Activated naive CD4-positive, alpha-beta T cell treated with anti-CD3 and anti-CD28 coated beads for 36 hours (primary cell): ENCODE measurements at regions not wholly inside any gene's neighbourhood (a gene's known extent, or its start where the extent isn't known, plus 50 kb on each side); places are given as distances from the start of the nearest gene placed in this dataset.

ENCODE experiments used
- CTCF ChIA-PET: fragments of 350-600 bp; sonication (Branson Sonifier 250); formaldehyde crosslinking; loops from one replicate; lab custom pipeline; 2021; ENCODE audit warnings: antibody characterized with exemption; lab: Charles Lee
- DNase-seq: peaks from one replicate; pipeline ENCODE4 v3.0.0-alpha.2; 2020
- H3K27ac Mint-ChIP-seq: one replicate; pipeline ENCODE4 v1.8.0; 2021; ENCODE audit warnings: mild to moderate bottlenecking, mixed read lengths
- H3K27me3 Mint-ChIP-seq: one replicate; pipeline ENCODE4 v1.8.0; 2021; ENCODE audit warnings: low read depth, mixed read lengths
- H3K36me3 Mint-ChIP-seq: one replicate; pipeline ENCODE4 v1.8.0; 2021; ENCODE audit warnings: low read depth, mixed read lengths
- H3K4me1 Mint-ChIP-seq: one replicate; pipeline ENCODE4 v1.8.0; 2021; ENCODE audit warnings: low read depth, mixed read lengths
- H3K4me3 Mint-ChIP-seq: one replicate; pipeline ENCODE4 v1.8.0; 2021; ENCODE audit warnings: mild to moderate bottlenecking, moderate library complexity, mixed read lengths
- H3K9me3 Mint-ChIP-seq: one replicate; pipeline ENCODE4 v1.8.0; 2021; ENCODE audit warnings: mixed read lengths
- intact Hi-C: fragments of 100-400 bp; cut with micrococcal nuclease; formaldehyde crosslinking; loops from one replicate; pipeline ENCODE4 v1.15.1; 2023

DNA sequence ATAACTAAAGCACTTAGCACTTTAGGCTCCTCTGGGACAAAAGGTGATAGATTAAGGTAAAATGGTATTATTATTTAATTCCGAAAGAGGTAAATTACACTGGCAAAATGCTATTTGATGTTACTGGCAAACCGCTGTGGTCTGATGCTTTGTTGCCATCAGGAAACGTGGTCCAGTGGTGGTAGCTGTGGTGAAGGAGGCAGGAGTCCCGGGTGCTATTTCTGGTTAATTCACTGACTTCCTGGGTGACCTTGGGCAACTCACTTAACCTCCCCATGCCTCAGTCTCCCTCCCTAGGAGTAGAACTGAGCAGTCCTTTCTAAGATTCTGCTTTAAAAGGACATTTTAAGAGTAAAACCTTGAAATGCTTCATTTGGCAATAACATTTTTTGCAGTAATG, 233.4 kb downstream of the ZPLD1 start:
- Mint-ChIP-seq H3K36me3 (no peaks in the 10 kb centered on the region), H3K4me1 (no peaks in the 10 kb centered on the region), H3K27me3 (peaks cover 13% of the 10 kb centered on the region), H3K9me3 (no peaks in the 10 kb centered on the region), H3K27ac (no peak overlapping the region), H3K4me3 (no peak overlapping the region)
- CTCF ChIA-PET: interaction anchor here (0.6 kb wide), 1 partner anchor 35 kb away, joined by 3 read pairs; no protein-coding TSS in a partner anchor
- intact Hi-C loops: no loop called here
- no peak for DNase-seq

- no peaks in the 10 kb centered on the region for H3K36me3 Mint-ChIP-seq
- intact Hi-C loops: no loop called here
- no peak overlapping the region for H3K4me3 Mint-ChIP-seq
- CTCF ChIA-PET: interaction anchor here (1.1 kb wide), 1 partner anchor 8 kb away, joined by 3 read pairs; no protein-coding TSS in a partner anchor
- peaks cover 4% of the 10 kb centered on the region for H3K4me1 Mint-ChIP-seq
- no peaks in the 10 kb centered on the region for H3K9me3 Mint-ChIP-seq
- peaks cover 18% of the 10 kb centered on the region for H3K27me3 Mint-ChIP-seq
- no peak overlapping the region for H3K27ac Mint-ChIP-seq
- DNase-seq: no peak
These were observed 236.2 kb downstream of the ZPLD1 start for GRCh38 chr3:102670986-102671385.

DNA sequence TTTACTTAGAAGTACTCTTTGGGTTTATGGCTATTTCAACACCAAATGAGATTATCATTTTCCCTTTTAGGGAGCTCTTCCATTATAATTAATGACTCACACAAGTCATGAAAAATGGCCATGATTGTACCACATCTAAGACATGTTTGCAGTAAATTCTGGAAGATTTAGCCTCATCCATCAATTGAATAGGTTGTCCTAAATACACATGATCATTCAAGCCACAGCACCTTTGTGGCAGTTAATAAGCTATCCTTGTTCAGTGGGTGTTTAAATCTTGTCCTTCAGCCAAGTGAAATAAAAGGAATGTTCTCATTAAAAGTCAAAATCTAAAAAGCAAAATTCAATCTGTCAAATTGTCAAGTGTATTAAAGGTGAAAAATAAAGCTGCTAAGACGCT, 237.5 kb downstream of the ZPLD1 start:
- Mint-ChIP-seq H3K36me3 (no peaks in the 10 kb centered on the region), H3K4me3 (no peak overlapping the region), H3K9me3 (no peaks in the 10 kb centered on the region), H3K27ac (no peak overlapping the region), H3K27me3 (peaks cover 18% of the 10 kb centered on the region), H3K4me1 (peaks cover 4% of the 10 kb centered on the region)
- intact Hi-C loops: loop anchor here (2.0 kb wide), 2 partner anchors 68 to 444 kb away; no protein-coding TSS in a partner anchor
- no peak for DNase-seq
- CTCF ChIA-PET: interaction anchor here (0.9 to 2.7 kb wide), 8 partner anchors 8 to 1130 kb away, joined by 3 to 15 read pairs (median 5); no protein-coding TSS in a partner anchor

DNA sequence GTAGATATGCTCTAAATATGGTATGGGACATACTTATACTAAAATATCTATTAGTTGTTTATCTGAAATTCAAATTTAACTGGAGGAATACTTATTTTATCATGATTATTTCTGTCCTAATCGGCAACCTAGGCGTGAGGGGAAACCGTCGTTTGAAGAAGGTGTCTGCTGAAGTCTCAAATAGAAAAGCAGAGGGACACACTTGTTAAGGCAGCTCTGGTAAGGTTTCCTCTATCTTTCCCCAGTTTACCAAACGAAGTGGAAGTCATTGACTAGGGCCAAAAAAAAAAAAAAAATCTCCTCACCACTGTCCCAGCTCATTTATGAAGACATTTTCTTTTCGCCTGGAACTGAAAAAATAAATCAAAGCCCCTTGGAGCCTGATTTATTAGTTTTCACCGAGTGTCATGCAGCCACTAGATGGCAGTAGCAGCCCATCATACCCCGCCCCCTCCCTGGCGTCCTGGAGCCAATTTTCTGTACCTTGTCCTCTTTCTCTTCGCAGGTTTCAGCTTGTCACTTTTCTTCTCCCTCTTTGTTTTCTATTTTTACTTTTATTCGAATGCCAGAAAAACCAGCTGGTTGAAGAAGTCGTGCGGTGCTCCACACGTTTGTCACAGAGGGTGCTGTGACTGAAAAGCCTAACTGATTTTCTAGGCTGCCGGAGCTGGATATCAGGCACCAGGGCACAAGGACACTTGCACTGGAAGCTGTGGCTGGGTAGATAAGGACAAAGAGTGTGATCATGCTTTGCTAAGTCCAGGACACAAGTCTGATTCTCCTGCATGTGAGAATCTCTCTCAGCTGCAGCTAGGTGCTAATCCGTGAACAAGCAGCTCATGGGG, 238.7 kb downstream of the ZPLD1 start:
- Mint-ChIP-seq H3K4me3 (no peak overlapping the region), H3K4me1 (peaks cover 4% of the 10 kb centered on the region), H3K9me3 (no peaks in the 10 kb centered on the region), H3K27ac (no peak overlapping the region), H3K36me3 (no peaks in the 10 kb centered on the region), H3K27me3 (peaks cover 20% of the 10 kb centered on the region)
- intact Hi-C loops: loop anchor here (2.0 kb wide), 2 partner anchors 67 to 445 kb away; no protein-coding TSS in a partner anchor
- CTCF ChIA-PET: interaction anchor here (0.5 to 2.7 kb wide), 26 partner anchors 9 to 1882 kb away, joined by 3 to 15 read pairs (median 4); no protein-coding TSS in a partner anchor
- DNase-seq: peak; percentile 82

DNA sequence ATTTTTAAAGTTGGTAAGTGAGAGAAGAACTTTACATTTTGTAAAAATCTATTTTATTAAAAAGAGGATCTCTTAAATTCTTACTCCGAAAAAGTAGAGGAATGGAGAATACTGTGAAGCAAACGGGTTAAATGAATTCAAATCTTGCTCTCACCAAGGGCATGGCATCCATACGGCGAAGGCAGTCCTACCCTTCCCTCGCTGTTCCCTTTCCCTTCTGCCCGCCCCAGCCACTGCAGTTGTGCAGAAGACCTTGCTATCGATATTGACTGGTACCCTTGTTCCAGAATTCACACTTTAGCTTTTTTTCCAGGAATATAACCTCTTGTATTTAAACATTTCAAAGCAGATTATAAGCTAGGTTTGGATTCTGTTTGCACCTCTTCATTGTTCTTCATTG, 239.5 kb downstream of the ZPLD1 start:
- H3K4me3 Mint-ChIP-seq: no peak overlapping the region
- H3K9me3 Mint-ChIP-seq: no peaks in the 10 kb centered on the region
- DNase-seq: no peak
- CTCF ChIA-PET: interaction anchor here (0.5 to 2.7 kb wide), 20 partner anchors 10 to 1485 kb away, joined by 3 to 15 read pairs (median 4); no protein-coding TSS in a partner anchor
- H3K4me1 Mint-ChIP-seq: peaks cover 4% of the 10 kb centered on the region
- intact Hi-C loops: no loop called here
- peaks cover 21% of the 10 kb centered on the region for H3K27me3 Mint-ChIP-seq
- no peaks in the 10 kb centered on the region for H3K36me3 Mint-ChIP-seq
- H3K27ac Mint-ChIP-seq: no peak overlapping the region

DNA sequence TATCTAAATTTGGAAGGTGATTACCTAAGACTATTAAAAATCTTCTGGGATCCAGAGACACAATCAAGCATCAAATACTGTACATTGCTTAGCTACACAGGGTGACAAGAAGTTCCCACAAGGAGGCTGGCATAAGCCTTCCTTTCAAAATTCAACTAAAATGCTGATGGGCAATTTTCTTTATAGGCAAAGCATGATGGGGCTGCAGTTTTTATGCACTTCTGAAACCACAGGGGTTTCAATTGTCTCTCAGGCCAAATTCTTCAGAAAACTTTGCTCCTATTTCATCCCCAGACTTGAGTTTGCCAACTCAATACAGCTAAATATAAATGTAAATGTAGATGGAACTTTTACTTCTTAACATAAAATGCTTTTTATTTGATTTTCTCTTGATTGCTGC, 241.6 kb downstream of the ZPLD1 start:
- Mint-ChIP-seq H3K27ac (no peak overlapping the region), H3K4me1 (peaks cover 4% of the 10 kb centered on the region), H3K36me3 (no peaks in the 10 kb centered on the region), H3K27me3 (peaks cover 22% of the 10 kb centered on the region), H3K4me3 (no peak overlapping the region), H3K9me3 (no peaks in the 10 kb centered on the region)
- CTCF ChIA-PET: interaction anchor here (1.5 kb wide), 1 partner anchor 14 kb away, joined by 4 read pairs; no protein-coding TSS in a partner anchor
- DNase-seq: no peak
- intact Hi-C loops: no loop called here

GRCh38 chr3:102682741-102683140, 247.9 kb downstream of the ZPLD1 start:
- Mint-ChIP-seq H3K27me3 (peaks cover 28% of the 10 kb centered on the region), H3K9me3 (no peaks in the 10 kb centered on the region), H3K36me3 (no peaks in the 10 kb centered on the region), H3K4me1 (no peaks in the 10 kb centered on the region), H3K4me3 (no peak overlapping the region), H3K27ac (no peak overlapping the region)
- CTCF ChIA-PET: no interaction called here
- intact Hi-C loops: no loop called here
- DNase-seq: no peak

DNA sequence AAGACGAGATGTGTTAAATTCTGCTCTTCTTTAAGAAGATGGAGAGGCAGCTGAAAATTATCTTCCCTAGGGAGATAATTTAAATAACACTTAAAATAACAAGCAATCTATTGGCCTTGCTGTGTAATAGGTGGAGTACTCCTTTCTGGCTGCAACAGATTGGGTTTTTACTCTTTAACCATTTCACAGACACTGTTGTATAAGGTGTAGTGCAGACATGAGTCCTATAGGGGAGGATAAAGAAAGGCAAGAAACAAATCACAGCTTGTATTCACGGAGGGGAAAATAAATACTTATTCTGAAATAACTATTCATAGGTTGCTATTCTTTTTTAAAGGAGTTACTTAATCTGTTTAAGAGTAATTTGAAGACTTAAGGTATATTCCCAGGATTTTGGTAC, 252.0 kb downstream of the ZPLD1 start:
- Mint-ChIP-seq H3K27ac (no peak overlapping the region), H3K4me1 (no peaks in the 10 kb centered on the region), H3K36me3 (no peaks in the 10 kb centered on the region), H3K27me3 (peaks cover 23% of the 10 kb centered on the region), H3K9me3 (no peaks in the 10 kb centered on the region), H3K4me3 (no peak overlapping the region)
- DNase-seq: no peak
- intact Hi-C loops: no loop called here
- CTCF ChIA-PET: interaction anchor here (0.9 kb wide), 1 partner anchor 13 kb away, joined by 6 read pairs; no protein-coding TSS in a partner anchor

- Mint-ChIP-seq H3K9me3 (no peaks in the 10 kb centered on the region), H3K27me3 (peaks cover 18% of the 10 kb centered on the region), H3K4me3 (no peak overlapping the region), H3K27ac (no peak overlapping the region), H3K4me1 (no peaks in the 10 kb centered on the region), H3K36me3 (no peaks in the 10 kb centered on the region)
- no peak for DNase-seq
- intact Hi-C loops: no loop called here
- CTCF ChIA-PET: no interaction called here
These were observed 253.2 kb downstream of the ZPLD1 start for GRCh38 chr3:102687851-102688555.

- Mint-ChIP-seq H3K4me3 (no peak overlapping the region), H3K9me3 (no peaks in the 10 kb centered on the region), H3K4me1 (no peaks in the 10 kb centered on the region), H3K27me3 (peaks cover 22% of the 10 kb centered on the region), H3K27ac (no peak overlapping the region), H3K36me3 (no peaks in the 10 kb centered on the region)
- CTCF ChIA-PET: no interaction called here
- no peak for DNase-seq
- intact Hi-C loops: no loop called here
These were observed 253.7 kb downstream of the ZPLD1 start for GRCh38 chr3:102688556-102688930.

DNA sequence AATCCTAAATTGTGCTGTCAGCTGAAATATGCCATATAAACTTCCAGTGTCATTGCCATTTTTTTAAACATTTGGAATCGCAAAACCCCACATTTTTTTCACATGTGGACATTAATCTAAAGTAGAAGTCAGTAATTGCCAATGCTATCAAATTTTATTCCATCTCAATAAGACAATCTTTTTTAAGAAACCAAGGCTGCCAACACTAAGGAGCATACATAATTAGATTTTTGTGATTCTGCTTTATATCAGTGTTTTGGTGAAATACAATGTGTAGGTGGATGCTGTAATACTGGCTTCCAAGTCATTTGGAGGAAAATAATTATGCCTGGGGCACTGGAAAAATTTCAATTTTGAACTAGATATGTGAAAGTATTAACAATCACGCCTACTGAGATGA, 256.7 kb downstream of the ZPLD1 start:
- H3K4me3 Mint-ChIP-seq: no peak overlapping the region
- DNase-seq: no peak
- CTCF ChIA-PET: no interaction called here
- intact Hi-C loops: no loop called here
- no peaks in the 10 kb centered on the region for H3K4me1 Mint-ChIP-seq
- peaks cover 14% of the 10 kb centered on the region for H3K27me3 Mint-ChIP-seq
- H3K36me3 Mint-ChIP-seq: no peaks in the 10 kb centered on the region
- no peaks in the 10 kb centered on the region for H3K9me3 Mint-ChIP-seq
- H3K27ac Mint-ChIP-seq: no peak overlapping the region

DNA sequence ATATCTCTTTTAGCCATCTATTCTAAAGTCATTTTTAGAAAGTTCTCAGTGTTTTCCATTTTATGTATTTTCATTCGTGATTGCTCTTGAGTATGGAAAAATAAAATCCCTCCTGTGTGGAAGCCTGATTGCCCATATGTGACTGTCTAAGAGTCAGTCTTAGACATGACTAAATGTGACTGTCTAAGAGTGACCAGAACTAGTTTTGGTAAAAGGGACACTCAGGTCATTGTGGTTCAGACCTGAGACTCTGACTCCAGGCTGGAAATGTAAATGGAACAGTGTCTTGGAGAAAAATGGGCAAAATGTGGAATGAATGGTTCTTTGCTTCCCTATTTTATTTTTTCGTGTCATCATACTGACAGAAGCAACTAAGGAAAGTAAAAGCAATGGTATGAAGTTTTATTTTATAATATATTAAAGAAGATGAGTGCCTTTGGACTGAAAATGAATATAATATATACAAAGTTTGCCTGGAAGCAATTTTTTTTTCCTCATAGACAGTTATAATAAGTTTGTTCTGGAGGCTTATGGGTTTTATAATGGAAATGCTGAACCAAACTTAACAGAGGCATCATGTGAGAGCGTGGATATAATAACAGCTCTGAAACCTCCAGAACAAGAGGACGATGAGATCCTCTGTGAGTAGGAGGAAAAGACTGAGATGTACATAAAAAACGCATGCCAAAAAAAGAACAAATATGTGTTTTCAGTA, 264.4 kb downstream of the ZPLD1 start:
- CTCF ChIA-PET: no interaction called here
- Mint-ChIP-seq H3K4me3 (no peak overlapping the region), H3K27me3 (no peaks in the 10 kb centered on the region), H3K4me1 (no peaks in the 10 kb centered on the region), H3K9me3 (no peaks in the 10 kb centered on the region), H3K36me3 (no peaks in the 10 kb centered on the region), H3K27ac (no peak overlapping the region)
- intact Hi-C loops: no loop called here
- no peak for DNase-seq
